Mesendoderm (in vitro differentiated cells): ENCODE measurements at regions not wholly inside any gene's neighbourhood (a gene's known extent, or its start where the extent isn't known, plus 50 kb on each side); places are given as distances from the start of the nearest gene placed in this dataset.

Source experiments
- DNase-seq: peaks from one replicate; pipeline ENCODE4 v3.0.0; 2013
- H2AK5ac ChIP-seq: 2 replicates; pipeline ENCODE4 v1.6.1; 2013; ENCODE audit warnings: low read length, inconsistent platforms
- H2BK120ac ChIP-seq: 2 replicates; pipeline ENCODE4 v1.6.1; 2013; ENCODE audit warnings: low read depth, mild to moderate bottlenecking, low read length, moderate library complexity, mixed read lengths
- H2BK15ac ChIP-seq: replicated peaks from 2 replicates; pipeline ENCODE4 v1.6.1; 2013; ENCODE audit warnings: low read depth, mild to moderate bottlenecking, moderate library complexity
- H2BK5ac ChIP-seq: 2 replicates; pipeline ENCODE4 v1.6.1; 2013; ENCODE audit warnings: low read length, inconsistent platforms
- H3K18ac ChIP-seq: 2 replicates; pipeline ENCODE4 v1.6.1; 2013; ENCODE audit warnings: mild to moderate bottlenecking, low read length, mixed read lengths
- H3K23ac ChIP-seq: one replicate; pipeline ENCODE4 v1.6.1; 2013; ENCODE audit warnings: low read length
- H3K27ac ChIP-seq: 2 replicates; pipeline ENCODE4 v1.5.1; 2013; ENCODE audit warnings: low read depth, mild to moderate bottlenecking, inconsistent platforms, low read length, moderate library complexity
- H3K27me3 ChIP-seq: 2 replicates; pipeline ENCODE4 v1.6.1; 2013; ENCODE audit warnings: low read length, control low read depth, mild to moderate bottlenecking, inconsistent platforms; ENCODE audit not compliant: insufficient read depth, poor library complexity
- H3K36me3 ChIP-seq: 2 replicates; pipeline ENCODE4 v1.6.1; 2013; ENCODE audit warnings: low read length, inconsistent platforms; ENCODE audit not compliant: control insufficient read depth, insufficient read depth
- H3K4ac ChIP-seq: one replicate; pipeline ENCODE4 v1.6.1; 2013; ENCODE audit warnings: low read depth, mild to moderate bottlenecking, low read length, moderate library complexity
- H3K4me1 ChIP-seq: 2 replicates; pipeline ENCODE4 v1.6.1; 2013; ENCODE audit warnings: low read depth, low read length, inconsistent platforms; ENCODE audit not compliant: control insufficient read depth
- H3K4me2 ChIP-seq: 2 replicates; pipeline ENCODE4 v1.6.1; 2013; ENCODE audit warnings: low read length
- H3K4me3 ChIP-seq: 2 replicates; pipeline ENCODE4 v1.5.1; 2013; ENCODE audit warnings: mild to moderate bottlenecking, low read length
- H3K56ac ChIP-seq: one replicate; pipeline ENCODE4 v1.6.1; 2013; ENCODE audit warnings: low read length
- H3K79me1 ChIP-seq: 2 replicates; pipeline ENCODE4 v1.6.1; 2013; ENCODE audit warnings: low read length, inconsistent platforms
- H3K79me2 ChIP-seq: 2 replicates; pipeline ENCODE4 v1.6.1; 2013; ENCODE audit warnings: mild to moderate bottlenecking, low read length; ENCODE audit not compliant: control insufficient read depth, insufficient read depth
- H3K9ac ChIP-seq: 2 replicates; pipeline ENCODE4 v1.6.1; 2013; ENCODE audit warnings: low read length, inconsistent platforms
- H4K5ac ChIP-seq: one replicate; pipeline ENCODE4 v1.6.1; 2013; ENCODE audit warnings: low read length
- H4K8ac ChIP-seq: one replicate; pipeline ENCODE4 v1.6.1; 2013; ENCODE audit warnings: low read depth, mild to moderate bottlenecking, control low read depth, low read length, moderate library complexity
- WGBS: extraction: QIAGEN DNeasy Blood & Tissue Kit; methylation state at CpG from one replicate; pipeline ENCODE4 v1.1.7; 2013; ENCODE audit warnings: low lambda C conversion rate, missing lambda C conversion rate; ENCODE audit not compliant: insufficient coverage; ENCODE audit errors: extremely low coverage; 5-methylcytosine and 5-hydroxymethylcytosine counted together

GRCh38 chr6:40882323-40882997 lies 156.6 kb downstream of the UNC5CL start:
- no peaks in the 10 kb centered on the region for H3K4me1 ChIP-seq
- H3K36me3 ChIP-seq: no peaks in the 10 kb centered on the region
- no peak for DNase-seq
- no peak overlapping the region for H3K18ac ChIP-seq
- no peak overlapping the region for H4K5ac ChIP-seq
- H3K23ac ChIP-seq: no peak overlapping the region
- no peaks in the 10 kb centered on the region for H3K79me2 ChIP-seq
- no peak overlapping the region for H3K4me2 ChIP-seq
- no peak overlapping the region for H4K8ac ChIP-seq
- no peak overlapping the region for H3K4me3 ChIP-seq
- no peak overlapping the region for H3K9ac ChIP-seq
- no peak overlapping the region for H2BK15ac ChIP-seq
- no peak overlapping the region for H3K27ac ChIP-seq
- H2BK5ac ChIP-seq: no peak overlapping the region
- no peaks in the 10 kb centered on the region for H3K27me3 ChIP-seq
- H3K56ac ChIP-seq: no peak overlapping the region
- no peak overlapping the region for H2AK5ac ChIP-seq
- H2BK120ac ChIP-seq: no peak overlapping the region
- no CpG with 5 or more reads among the region's 6 CpGs for WGBS
- no peak overlapping the region for H3K4ac ChIP-seq
- no peaks in the 10 kb centered on the region for H3K79me1 ChIP-seq

DNA sequence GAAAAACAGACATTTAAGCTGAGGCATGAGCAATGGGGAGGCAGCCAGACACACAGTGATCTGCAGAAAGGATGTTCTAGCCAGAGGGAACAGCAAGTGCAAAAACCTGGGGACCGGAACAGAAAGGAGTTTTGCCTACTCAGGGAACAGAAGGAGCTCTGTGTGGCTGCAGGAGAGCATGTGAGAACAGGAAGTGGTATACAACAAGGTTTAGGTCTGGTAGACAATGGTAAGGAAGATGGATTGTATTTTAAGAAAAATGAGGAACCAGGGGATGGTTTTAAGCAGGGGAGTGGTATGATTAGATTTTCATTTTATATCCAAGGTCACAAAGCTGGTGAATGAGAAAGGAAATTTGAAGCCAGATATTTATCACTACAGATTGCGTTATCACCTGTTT lies 157.5 kb downstream of the UNC5CL start:
- DNase-seq: no peak
- Histone ChIP-seq H3K4me1 (no peaks in the 10 kb centered on the region), H2BK15ac (no peak overlapping the region), H3K27ac (no peak overlapping the region), H3K18ac (no peak overlapping the region), H3K79me2 (no peaks in the 10 kb centered on the region), H3K4ac (no peak overlapping the region), H3K56ac (no peak overlapping the region), H2AK5ac (no peak overlapping the region), H2BK5ac (no peak overlapping the region), H4K5ac (no peak overlapping the region), H3K23ac (no peak overlapping the region), H2BK120ac (no peak overlapping the region), H3K36me3 (no peaks in the 10 kb centered on the region), H3K9ac (no peak overlapping the region), H3K27me3 (no peaks in the 10 kb centered on the region), H3K4me3 (no peak overlapping the region), H3K4me2 (no peak overlapping the region), H4K8ac (no peak overlapping the region), H3K79me1 (no peaks in the 10 kb centered on the region)
- whole genome bisulfite sequencing: no CpG with 5 or more reads among the region's 2 CpGs

GRCh38 chr6:40880906-40881305 lies 158.1 kb downstream of the UNC5CL start:
- Histone ChIP-seq H3K79me2 (no peaks in the 10 kb centered on the region), H3K27me3 (no peaks in the 10 kb centered on the region), H2AK5ac (no peak overlapping the region), H3K4me1 (no peaks in the 10 kb centered on the region), H4K8ac (no peak overlapping the region), H3K36me3 (no peaks in the 10 kb centered on the region), H3K23ac (no peak overlapping the region), H2BK15ac (no peak overlapping the region), H3K79me1 (no peaks in the 10 kb centered on the region), H3K4ac (no peak overlapping the region), H4K5ac (no peak overlapping the region), H2BK120ac (no peak overlapping the region), H3K27ac (no peak overlapping the region), H3K4me3 (no peak overlapping the region), H2BK5ac (no peak overlapping the region), H3K9ac (no peak overlapping the region), H3K4me2 (no peak overlapping the region), H3K18ac (no peak overlapping the region), H3K56ac (no peak overlapping the region)
- no peak for DNase-seq
- WGBS: no CpG with 5 or more reads among the region's 2 CpGs

DNA sequence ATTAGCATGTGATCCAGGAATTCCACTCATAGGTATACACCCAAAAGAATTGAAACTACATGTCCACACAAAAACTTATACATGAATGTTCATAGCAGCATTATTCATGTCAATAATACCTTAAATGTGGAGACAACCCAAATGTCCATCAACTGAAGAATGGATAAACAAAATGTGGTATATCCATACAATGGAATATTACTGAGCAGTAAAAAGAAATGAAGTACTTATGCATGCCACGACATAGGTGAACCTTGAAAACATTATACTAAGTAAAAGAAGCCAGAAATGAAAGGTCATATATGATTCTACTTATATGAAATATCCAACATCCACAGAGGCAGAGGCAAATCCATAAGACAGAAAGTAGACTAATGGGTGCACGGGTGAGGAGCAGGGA lies 159.9 kb downstream of the UNC5CL start:
- H3K36me3 ChIP-seq: no peaks in the 10 kb centered on the region
- no peak overlapping the region for H2BK15ac ChIP-seq
- no peak overlapping the region for H3K27ac ChIP-seq
- no peak overlapping the region for H4K8ac ChIP-seq
- H3K79me1 ChIP-seq: no peaks in the 10 kb centered on the region
- H3K4me3 ChIP-seq: no peak overlapping the region
- H4K5ac ChIP-seq: no peak overlapping the region
- no CpG with 5 or more reads among the region's 2 CpGs for WGBS
- no peak overlapping the region for H3K23ac ChIP-seq
- no peak overlapping the region for H3K56ac ChIP-seq
- DNase-seq: no peak
- H3K4ac ChIP-seq: no peak overlapping the region
- H2BK5ac ChIP-seq: no peak overlapping the region
- no peak overlapping the region for H3K9ac ChIP-seq
- H2BK120ac ChIP-seq: no peak overlapping the region
- no peak overlapping the region for H3K4me2 ChIP-seq
- H3K18ac ChIP-seq: no peak overlapping the region
- no peaks in the 10 kb centered on the region for H3K27me3 ChIP-seq
- no peaks in the 10 kb centered on the region for H3K79me2 ChIP-seq
- H3K4me1 ChIP-seq: no peaks in the 10 kb centered on the region
- no peak overlapping the region for H2AK5ac ChIP-seq

- Histone ChIP-seq H3K27ac (no peak overlapping the region), H4K8ac (no peak overlapping the region), H2BK5ac (no peak overlapping the region), H3K4me3 (no peak overlapping the region), H2BK120ac (no peak overlapping the region), H3K36me3 (no peaks in the 10 kb centered on the region), H3K79me2 (no peaks in the 10 kb centered on the region), H3K4me2 (no peak overlapping the region), H3K79me1 (no peaks in the 10 kb centered on the region), H3K4ac (no peak overlapping the region), H3K4me1 (no peaks in the 10 kb centered on the region), H3K23ac (no peak overlapping the region), H2BK15ac (no peak overlapping the region), H3K9ac (no peak overlapping the region), H2AK5ac (no peak overlapping the region), H4K5ac (no peak overlapping the region), H3K56ac (no peak overlapping the region), H3K18ac (no peak overlapping the region), H3K27me3 (no peaks in the 10 kb centered on the region)
- WGBS: no CpG with 5 or more reads among the region's 1 CpG
- no peak for DNase-seq
These were observed 161.7 kb downstream of the UNC5CL start for GRCh38 chr6:40877362-40877761.

- no peak overlapping the region for H3K4me2 ChIP-seq
- H2BK15ac ChIP-seq: no peak overlapping the region
- H4K8ac ChIP-seq: no peak overlapping the region
- H3K18ac ChIP-seq: no peak overlapping the region
- H3K27ac ChIP-seq: no peak overlapping the region
- no peaks in the 10 kb centered on the region for H3K79me1 ChIP-seq
- H3K56ac ChIP-seq: no peak overlapping the region
- no peak overlapping the region for H3K9ac ChIP-seq
- H2BK5ac ChIP-seq: no peak overlapping the region
- H2AK5ac ChIP-seq: no peak overlapping the region
- no peak overlapping the region for H3K23ac ChIP-seq
- no peaks in the 10 kb centered on the region for H3K79me2 ChIP-seq
- H2BK120ac ChIP-seq: no peak overlapping the region
- no CpG with 5 or more reads among the region's 2 CpGs for WGBS
- H3K36me3 ChIP-seq: no peaks in the 10 kb centered on the region
- no peak for DNase-seq
- no peak overlapping the region for H3K4me3 ChIP-seq
- H3K27me3 ChIP-seq: no peaks in the 10 kb centered on the region
- H3K4ac ChIP-seq: no peak overlapping the region
- H4K5ac ChIP-seq: no peak overlapping the region
- H3K4me1 ChIP-seq: no peaks in the 10 kb centered on the region
These were observed 162.7 kb downstream of the UNC5CL start for GRCh38 chr6:40876336-40876735.
